Activated CD4-positive, CD25-positive, alpha-beta regulatory T cell treated with anti-CD3 and anti-CD28 coated beads, Interleukin-2, amount 50 U/mL, for 24 hours (primary cell): ENCODE measurements at regions not wholly inside any gene's neighbourhood (a gene's known extent, or its start where the extent isn't known, plus 50 kb on each side); places are given as distances from the start of the nearest gene placed in this dataset.
A peak's percentile ranks its signal among the peaks of the same experiment; 100 is the strongest.

Source experiments
- ATAC-seq, 2 donors: fragments of 150-1000 bp; cut with Tn5 transposase; one replicate each; pipeline ENCODE4 v1.10.0; 2021; ENCODE audit warnings: mild to moderate bottlenecking in 1 of 2, moderate library complexity in 1 of 2

DNA sequence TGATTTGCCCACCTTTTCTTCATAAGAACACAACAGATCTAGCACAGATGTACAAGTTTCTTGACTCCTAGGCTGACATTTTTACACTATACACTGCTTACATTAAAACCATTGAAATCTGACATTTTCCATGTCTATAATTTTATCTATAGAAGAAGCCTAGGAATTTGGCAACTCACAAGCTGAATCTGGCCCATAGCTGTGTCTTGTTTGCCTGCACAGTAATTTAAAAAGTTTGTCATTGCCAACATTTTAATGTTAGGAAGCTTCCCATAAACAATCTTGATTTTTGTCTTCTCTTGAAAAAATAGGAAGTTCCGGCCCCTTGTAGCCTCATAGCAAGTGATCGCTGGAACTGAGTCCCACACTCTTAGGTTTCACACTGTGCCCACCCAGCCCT, 394.6 kb upstream of the AZI2 start:
- ATAC-seq, result no peak

DNA sequence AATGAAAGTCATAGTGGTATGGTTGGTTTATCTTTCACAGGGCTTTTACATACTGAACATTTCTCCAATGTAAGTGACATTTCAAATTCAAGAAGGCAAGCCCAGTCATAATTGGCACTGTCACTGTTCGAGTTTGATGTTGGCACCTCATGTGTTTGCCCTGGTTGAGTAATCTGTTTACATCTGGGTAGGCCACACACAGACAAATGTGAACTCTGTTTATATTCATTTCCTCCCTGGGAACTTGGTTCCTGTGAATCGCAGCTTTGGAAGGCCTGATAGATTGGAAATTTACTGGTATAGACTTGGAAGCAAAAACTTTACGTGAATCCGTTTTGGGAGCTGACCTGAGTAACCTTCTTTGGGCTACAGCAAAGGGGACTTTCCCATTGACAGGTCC, 395.2 kb upstream of the AZI2 start:
- ATAC-seq, result no peak

DNA sequence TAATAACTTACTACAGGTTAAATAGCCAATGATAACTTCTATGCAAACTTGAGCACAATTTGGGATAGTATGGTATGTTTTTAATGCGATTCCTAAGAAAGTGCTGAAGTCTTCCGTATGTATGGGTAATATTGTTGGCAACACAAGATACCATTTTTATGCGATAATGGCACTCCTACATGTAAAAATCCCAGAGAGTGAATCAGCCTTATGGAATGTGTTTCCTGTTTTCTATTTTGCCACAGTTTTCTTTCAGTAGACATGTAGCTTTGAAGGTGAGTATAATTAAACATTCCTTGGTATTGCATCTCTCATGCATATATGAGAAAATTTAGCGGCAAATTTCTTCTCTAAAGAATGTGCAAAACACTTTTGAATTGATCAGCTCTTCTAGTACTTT, 396.8 kb upstream of the AZI2 start:
- ATAC-seq, result no peak

GRCh38 chr3:28745916-28746617, 397.4 kb upstream of the AZI2 start:
- no peak for ATAC-seq

GRCh38 chr3:28746990-28747389, 398.4 kb upstream of the AZI2 start:
- no peak for ATAC-seq

DNA sequence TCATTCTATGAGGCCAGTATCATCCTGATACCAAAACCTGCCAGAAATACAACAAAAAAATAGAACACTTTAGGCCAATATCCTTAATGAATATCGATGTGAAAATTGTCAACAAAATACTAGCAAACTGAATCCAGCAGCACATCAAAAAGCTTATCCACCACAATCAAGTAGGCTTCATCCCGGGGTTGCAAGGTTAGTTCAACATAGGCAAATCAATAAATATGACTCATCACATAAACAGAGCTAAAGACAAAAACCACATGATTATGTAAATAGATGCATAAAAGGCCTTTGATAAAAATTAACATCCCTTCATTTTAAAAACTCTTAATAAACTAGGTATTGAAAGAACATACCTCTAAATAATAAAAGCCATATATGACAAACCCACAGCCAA, 403.2 kb upstream of the AZI2 start:
- no peak for ATAC-seq

- no peak for ATAC-seq
These were observed 403.7 kb upstream of the AZI2 start for GRCh38 chr3:28752290-28752689.

GRCh38 chr3:28756056-28756455, 407.4 kb upstream of the AZI2 start:
- no peak for ATAC-seq

DNA sequence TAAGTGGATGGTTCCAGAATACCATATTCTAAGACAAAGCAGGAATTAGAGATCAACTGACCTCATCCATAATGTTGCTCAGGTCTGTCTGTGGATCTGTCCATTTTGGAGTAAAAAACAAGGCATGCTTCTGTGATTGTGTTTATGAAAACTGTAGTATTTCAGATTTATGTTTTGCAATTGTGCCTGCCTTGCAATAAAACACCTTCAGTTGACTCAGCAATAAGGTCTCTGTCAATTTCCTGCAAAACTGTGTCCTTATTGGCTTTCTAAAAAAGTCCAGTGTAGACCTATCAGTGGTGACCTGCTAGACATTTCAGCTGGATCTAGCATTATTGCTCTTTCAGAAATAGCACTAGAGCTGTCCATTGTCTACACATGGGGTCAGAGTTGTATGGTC, 409.5 kb upstream of the AZI2 start:
- ATAC-seq, result no peak

- ATAC-seq, result no peak
These were observed 412.8 kb upstream of the AZI2 start for GRCh38 chr3:28761375-28761774.

GRCh38 chr3:28765194-28765593, 416.6 kb upstream of the AZI2 start:
- no peak for ATAC-seq

GRCh38 chr3:28768439-28768838, 419.8 kb upstream of the AZI2 start:
- ATAC-seq, result no peak

DNA sequence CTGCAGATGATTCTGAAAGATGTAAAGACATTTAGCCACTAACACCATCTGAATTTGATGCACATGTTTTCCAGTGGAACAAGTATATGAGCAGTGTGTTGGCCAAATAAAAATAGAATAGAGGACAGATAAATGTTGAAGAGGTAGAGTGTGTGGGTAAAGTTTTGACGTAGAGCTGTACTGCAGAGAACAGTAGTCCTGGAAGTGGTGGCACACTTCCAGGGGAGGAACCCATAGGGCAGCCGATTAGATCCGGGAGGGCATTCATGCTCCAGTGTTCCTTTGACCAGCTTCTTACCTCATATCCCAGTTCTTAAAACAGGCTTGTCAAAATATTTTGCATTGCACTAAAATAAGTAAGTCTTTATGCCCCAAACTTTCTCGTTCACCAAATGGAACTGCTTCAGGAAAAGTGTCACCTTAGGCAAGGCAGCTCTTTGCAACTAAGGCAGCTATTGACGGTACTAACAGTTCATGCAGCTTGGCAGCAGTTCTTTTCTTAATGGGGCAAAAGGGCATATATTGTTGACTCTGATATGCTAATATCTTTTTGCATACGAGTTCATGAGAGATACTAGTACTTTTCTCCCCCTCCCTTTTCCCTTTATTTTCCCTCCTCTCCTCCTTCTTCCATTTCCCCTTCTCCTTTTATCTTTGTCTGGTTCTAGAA, 429.3 kb upstream of the AZI2 start:
- no peak for ATAC-seq

DNA sequence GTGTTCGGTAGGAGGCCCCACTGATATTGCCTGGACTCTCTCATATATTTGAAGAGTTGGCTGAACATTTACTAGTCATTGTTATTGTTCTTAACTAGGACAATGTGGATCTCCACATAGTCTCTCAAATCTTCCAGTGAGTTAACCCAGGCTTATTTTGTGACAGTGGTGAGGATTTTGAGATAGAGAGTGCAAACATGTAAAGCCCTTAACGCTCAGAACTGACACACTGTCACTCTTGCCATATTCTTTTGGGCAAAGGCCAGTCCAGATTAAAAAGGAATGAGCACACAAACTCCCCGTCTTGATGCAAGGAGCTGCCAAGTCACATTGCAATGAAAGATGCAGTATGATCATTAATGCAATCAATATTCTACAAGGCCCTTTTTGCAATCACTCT, 431.9 kb upstream of the AZI2 start:
- no peak for ATAC-seq

DNA sequence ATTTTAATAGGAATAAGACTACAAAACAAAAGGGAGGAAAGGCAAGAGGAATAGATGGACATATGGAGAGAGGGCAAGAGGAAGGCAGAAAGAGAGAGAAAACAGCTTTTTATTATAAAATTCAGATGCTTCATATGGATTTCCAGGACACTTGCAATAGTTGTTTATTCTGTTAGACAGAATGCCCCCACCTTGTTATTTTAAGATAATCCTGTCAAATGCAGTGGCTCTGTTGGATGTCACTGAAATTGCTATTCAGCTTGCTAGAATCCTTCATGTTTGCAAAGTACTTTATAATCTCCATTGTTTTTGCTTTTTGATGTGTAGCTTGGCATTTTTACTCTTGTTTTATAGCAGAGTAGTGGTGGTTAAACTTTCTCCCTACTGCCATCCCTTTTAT, 432.4 kb upstream of the AZI2 start:
- ATAC-seq, result no peak

DNA sequence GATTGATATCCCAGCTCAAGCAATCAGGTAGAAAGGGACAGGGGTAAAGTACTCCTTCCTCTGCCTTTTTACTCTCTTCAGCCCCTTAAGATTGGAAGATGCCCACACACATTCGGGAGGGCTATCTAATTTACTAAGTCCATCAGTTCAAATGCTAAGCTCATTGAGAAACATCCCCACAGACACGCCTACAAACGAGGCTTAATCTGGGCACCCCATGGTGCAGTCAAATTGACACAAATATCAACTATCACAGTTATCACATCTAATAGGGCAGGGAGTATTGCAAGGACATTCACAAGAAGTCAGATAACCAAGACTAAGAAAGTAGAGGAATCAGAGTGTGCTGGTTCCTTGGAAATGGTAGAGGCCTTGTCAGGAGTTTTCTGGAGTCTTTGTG, 437.8 kb upstream of the AZI2 start:
- no peak for ATAC-seq

DNA sequence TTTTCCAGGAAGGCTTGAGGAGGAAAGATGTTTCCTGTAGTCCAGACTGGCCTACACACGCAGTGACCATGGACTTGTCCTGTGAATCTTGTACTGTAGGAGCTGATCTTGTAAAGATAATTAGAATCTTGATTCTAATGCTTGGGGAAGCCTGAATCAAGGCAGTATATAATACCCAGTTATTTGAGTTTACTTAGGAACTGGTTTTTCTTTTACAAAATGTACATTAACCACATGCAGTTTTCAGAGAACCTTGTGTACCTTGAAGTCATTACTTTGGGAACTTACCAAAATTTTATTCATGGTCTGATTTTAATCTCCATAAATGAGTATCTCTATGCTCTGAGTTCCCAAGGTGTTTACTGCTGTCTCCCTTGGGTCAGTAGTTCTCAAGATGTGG, 439.9 kb upstream of the AZI2 start:
- no peak for ATAC-seq

DNA sequence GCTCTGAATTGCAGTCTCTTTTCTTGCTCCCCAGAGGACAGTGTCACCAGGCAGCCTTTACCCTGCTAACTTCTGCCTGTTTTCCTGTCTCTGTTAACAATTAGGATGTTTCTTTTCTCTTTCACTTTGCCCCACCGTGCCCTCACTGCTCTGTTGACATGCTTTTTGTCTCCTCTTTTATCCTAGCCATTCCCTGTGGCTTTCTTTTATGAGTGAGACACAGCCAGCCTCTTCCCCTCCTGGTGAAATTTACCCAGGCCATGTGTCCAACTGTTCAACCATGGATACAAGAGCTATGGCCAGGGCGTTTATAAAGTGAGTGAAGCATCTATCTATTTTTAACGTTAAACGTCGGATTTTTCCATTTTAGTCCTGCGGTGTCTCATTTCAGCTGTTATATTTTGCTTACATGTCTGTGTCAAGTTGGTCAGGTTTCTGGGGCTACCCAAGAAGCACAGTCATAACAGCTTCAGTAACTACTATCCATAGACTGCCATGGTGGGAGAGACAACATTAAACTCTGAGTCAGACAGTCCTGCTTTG, 443.2 kb upstream of the AZI2 start:
- ATAC-seq, result no peak

DNA sequence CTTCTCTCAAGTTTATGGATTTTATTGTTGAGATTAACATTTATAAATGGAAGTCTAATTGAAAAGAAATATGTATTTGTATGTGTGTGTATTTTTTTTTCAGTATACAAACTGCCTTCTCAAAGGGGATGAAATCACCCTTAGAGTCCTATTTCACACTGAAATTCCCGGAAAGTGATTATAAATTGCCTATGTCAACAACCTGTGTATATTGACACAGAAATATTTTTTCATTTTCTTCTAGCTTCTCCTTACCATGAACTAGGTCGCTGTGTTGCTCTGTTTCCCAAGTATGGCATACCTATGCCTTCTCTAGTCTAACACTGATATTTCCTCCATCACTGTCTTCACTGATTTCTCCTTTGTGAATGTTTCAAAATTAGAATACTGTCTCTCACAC, 444.0 kb upstream of the AZI2 start:
- ATAC-seq, result no peak

DNA sequence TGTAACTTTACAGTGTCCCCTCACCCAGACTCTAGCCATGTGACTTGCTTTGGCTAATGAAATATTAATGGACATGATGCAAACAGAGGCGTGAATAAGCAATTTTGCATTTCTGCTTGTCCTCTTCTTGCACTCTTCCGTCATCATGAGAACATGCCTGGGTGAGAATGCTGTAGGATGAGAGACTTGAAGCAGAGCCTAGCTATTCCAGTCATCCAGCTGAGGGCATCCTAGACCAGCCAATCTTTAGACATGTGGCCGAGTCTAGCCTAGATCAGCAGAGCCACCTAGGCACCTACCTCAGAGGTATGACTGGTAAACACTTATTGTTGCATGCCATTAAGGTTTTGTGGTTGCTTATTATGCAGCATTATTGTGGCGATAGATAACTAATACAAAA, 450.5 kb upstream of the AZI2 start:
- ATAC-seq, result no peak

DNA sequence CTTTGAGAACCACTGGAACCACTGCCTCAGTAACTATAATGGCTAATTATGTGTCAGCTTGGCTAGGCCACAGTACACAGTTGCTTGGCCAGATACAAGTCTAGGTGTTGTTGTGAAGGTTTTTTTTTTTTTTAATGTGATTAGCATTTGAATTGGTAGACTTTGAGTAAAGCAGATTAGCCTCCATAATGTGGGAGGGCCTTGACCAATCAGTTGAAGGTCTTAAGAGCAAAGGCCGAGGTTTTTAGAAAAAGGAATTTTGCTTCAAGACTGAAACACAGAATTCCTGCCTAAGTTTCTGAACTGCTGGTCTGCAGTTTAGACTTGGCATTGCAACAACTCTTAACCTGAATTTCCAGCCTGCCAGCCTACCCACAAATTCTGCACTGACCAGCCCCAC, 451.6 kb upstream of the AZI2 start:
- no peak for ATAC-seq

DNA sequence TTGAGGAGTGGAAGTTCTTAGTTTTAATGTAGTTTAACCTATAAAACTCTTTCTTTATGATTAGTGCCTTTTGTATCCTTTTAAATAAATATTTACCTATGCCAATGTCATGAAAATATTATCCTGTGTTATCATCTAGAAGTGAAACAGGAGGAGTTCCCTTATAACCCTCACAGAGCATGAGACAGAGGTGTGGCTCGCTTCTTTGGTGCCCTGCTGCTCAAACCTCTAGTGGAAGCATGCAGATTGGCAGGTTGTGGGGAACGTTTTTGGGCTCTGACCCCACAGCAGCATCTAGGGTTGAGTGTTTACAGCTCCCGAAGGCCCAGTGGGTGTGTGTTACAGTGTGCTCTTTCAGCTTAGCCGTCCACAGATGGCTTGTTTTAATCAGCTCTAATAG, 459.4 kb upstream of the AZI2 start:
- ATAC-seq, result no peak

DNA sequence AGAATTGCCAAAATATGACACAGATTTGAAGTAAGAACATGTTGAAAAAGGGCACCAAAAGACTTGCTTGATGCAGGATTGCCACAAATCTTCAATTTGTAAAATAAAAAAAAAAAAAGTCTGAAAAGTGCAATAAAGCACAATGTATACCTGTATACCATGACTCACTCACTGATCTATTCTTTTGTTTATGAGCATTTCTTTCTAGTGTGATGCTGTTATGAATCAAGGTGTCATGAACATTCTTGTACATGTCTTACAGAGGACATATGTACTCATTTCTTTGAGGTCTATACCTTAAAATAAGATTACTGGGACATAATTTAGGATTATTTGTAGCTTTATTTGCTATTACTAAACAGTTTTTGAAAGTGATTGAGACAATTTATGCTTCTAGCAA, 464.9 kb upstream of the RBMS3 start:
- peak in 1 of 2 donors; percentile 30 for ATAC-seq

- no peak for ATAC-seq
These were observed 456.6 kb upstream of the RBMS3 start for GRCh38 chr3:28824316-28824715.

DNA sequence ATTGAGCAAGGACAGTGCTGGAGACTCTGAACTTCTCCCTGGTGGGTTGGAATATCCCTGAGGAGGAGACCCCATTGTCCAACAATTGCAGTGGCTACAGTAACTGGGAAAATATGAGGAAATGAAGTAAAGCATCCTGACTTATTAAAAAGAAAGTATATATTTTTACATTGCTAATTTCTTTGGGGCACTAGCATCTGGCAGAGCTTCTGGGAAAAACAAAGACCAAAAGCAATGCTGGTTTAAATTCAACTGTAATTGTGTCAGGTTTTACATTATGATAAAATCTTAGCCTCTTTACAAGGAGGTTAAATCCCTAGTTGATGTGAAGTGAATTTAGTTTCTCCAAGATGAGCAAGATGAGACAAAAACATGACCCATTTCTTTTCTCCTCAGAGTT, 454.0 kb upstream of the RBMS3 start:
- ATAC-seq, result no peak
